Stimulated activated CD4-positive, alpha-beta T cell treated with anti-CD3 and anti-CD28 coated beads, Interleukin-12 subunit alpha, Interleukin-12 subunit beta, amount 100 ng/mL, for 4 hours (primary cell): ENCODE measurements at regions not wholly inside any gene's neighbourhood (a gene's known extent, or its start where the extent isn't known, plus 50 kb on each side); places are given as distances from the start of the nearest gene placed in this dataset.

Experiments used
- DNase-seq: peaks from one replicate; pipeline ENCODE4 v3.0.0-alpha.2; 2020

DNA sequence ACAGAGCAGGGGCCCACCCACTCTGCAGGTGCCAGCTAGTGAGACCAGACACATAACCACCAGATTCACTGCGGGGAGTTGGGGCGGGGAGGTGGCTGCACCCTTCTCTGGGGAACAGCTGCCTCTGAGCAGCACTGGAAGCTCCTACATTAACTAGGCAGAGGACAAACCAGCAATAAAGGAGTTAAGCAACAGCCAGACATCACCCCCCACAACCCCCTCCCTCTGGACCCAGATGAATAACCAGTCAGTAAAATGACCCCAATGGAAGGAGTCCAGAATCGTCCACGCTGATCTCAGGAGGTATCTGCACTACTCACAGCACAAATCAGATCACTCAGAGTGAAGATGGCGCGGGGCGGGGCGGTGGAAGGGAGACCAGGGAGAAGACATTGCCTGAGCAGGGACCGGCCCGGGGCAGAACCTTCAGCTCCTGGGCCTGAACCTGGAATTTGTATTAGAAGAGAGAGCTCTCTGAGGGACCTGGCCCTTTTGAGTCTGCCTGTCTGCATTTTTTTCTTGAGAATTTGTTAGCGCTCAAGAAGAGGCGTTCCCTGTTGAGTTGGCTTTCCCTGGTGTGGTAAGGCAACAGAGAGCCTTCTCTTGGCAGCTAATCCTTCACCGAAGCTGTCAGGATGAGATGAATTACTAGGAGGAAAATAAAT is 125.5 kb upstream of the NCAM1 start:
- no peak for DNase-seq

DNA sequence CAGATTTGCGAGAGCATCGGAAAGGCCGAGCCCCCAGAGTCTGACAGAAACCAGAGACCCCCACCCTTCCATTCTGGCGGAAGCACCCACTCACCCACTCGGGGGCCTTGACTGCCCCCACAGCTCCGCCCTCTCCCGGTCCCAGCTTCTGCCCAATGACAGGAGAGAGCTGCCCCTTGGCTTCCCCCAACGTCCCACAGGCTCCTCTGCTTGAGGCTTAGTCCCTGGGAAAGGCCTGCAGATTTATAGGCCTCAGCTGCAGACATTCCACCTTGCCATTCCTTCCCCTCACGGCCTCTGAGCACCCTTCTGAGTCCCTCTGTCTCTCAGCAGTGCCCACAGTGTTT is 125.0 kb upstream of the NCAM1 start:
- DNase-seq = no peak

DNA sequence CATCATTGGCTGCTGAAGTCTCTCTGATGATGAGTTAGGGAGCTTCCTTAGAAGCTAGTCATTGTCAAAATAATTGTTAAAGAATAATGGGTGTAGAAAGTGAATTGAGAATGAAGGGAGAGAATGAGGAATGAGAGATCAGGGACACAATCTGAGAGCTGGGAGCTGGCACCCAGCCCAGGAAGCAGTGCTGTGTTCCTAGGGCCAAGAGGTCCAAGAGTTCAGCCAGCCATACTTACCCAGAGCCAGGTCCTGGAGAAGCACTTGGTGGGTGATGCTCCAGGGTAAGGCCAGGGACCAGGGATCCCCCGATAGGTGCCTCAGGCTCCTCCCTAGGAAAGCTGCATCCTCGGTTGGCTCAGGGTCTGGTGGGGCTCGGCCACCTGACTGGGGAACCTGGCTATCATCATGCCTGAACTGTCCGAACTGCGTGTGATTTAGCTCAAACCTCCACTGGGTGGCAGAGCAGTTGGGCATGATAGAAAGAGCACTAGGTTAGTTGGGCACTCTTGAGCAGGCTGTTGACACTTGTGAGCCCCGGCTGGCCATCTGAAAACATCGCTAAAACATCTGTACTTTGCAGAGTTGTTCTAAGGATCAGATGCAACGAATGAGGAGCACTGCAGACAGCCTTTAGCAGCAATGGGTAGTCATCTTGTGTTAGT is 123.9 kb upstream of the NCAM1 start:
- no peak for DNase-seq

DNA sequence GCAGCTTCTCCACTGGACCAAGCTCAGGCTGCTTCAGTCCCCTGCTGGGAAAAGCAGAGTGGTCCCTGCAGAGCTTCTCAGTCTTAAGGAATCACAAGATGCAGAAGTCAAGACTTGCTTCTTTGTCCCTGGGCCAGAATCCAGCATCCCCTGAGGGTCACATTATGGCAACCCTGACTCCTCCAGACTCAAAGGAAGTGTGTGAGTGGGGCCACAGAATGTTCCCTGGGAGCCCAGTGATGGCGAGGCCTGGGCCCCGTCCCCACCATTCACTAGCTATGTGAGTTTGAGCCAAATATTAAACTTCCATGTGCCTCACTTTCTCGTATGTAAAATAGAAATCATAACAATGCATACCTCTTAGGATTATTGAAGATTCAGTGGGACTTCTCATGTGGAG is 122.2 kb upstream of the NCAM1 start:
- no peak for DNase-seq

DNA sequence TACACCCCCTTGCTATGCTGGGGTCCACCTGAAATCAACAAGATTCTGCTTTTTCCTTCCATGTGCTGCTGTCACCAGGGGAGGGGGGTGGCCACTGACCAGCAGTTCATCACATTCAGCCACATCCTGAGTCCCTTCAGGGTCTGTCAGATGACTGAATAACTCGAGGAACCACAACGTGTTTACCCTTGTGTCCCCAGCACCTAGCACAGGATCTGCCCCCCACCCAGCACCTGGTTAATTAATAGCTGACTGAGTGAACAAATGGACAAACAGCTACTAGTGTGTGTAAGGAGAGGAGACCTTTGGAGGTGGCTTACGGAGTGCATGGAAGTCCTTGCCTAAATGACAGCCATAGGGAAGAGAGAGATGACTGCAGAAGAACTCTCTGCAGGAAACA is 119.5 kb upstream of the NCAM1 start:
- no peak for DNase-seq

DNA sequence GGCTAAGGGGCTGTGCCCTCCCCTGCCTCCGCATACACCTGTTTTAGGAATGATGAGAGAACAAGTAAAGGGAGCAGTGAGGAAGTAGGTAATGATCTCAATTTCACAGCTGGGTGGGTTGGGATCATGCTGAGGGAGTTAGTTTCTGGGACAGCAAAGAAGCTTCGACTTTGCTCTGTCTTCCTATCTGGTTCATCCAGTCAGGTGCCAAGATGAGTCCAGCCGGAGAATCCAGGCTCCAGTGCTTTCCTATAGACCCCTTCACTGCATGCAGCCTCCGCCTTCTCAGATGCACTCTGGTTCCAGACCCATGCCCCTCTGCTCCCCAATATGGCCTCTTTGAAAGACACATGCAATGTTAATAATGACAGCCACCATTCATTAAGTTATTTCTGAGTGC is 119.1 kb upstream of the NCAM1 start:
- DNase-seq = no peak

DNA sequence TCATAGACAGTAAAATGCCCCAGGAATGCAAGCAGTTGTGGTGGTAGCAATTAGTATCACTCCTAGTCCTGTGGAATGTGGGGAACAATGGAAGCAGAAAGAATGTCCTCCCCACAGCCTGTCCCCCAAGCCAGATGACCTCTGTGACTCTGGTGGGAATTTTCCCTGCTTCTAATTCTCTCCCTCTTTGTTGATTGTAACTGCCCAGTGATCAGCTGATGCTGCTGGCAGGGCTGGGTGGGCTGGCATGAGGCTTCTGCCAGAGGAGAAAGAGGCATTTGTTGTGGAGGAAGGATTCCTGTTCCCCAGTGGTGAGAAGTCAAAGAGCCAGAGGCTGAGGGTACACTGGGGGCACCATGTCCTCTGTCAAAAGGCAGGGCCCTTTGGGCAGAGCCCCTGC is 116.7 kb upstream of the NCAM1 start:
- DNase-seq = no peak

DNA sequence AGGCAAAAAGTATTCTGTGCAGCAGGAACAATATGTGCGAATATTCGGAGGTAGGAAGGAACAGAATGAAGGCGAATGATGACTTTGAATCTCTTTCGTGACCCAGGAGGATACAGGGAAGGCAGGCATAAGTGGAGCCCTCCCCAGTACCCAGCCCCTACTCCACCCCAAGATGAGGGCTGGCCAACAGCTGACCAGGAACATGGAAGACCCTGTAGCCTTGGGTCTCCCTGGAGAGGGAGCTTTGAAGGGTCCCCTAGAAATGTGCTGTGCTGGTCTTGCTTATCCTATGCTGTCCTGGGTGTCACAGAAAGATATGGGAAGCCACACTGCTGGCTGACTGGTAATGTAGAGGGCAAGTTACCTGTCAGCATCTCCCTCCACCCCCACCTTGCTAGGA is 113.7 kb upstream of the NCAM1 start:
- no peak for DNase-seq

DNA sequence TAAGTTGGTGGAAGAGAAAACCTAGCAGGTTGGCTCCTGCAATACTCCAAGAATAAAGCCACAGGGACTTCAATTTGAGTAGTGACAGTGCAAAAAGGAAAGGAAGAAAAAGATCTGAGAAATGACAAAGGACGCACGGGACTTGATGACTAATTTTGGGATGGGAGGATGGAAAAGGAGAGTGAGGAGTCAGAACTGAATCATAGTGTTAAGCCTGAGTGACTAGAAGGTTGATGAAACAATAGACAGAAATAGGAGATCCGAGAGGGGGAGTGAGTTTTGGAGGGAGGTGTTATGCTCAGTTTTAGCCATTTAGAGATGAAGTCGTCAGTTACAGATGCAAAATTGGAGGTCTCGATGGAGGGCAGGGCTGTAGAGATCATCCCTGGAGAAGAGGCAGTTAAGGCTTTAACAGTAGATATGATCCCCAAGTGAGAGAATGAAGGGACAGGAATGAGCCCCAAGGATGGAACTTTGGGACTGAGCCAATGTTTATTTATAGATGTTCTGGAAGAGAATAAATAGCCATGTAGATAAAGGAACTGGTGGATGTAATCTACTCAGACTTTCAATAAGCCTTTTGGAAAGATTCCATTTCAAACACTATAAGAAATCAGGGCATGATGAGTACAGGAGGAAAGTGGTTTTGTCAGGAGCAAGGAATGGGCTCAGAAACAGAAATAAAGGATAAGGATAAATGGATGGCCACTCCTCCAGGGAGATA is 108.9 kb upstream of the NCAM1 start:
- no peak for DNase-seq

DNA sequence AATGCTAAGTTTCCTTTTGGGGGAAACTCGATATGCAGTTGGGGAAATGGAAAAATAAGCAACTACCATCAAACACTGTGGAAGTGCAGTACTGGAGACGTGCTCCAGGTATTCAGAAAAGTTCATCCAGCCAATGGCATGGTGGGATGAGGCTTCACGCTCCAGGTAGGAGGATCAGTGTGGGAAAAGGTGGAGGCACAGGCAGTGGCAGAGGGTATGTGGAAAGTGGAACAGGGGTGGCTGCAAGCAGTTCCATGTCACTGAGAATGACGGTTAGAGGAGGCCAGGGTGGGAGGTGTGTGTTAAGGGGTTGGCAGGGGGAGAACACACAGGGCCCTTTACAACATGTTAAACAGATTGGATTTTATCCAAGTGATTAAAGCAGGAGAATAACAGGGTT is 105.1 kb upstream of the NCAM1 start:
- DNase-seq = no peak

DNA sequence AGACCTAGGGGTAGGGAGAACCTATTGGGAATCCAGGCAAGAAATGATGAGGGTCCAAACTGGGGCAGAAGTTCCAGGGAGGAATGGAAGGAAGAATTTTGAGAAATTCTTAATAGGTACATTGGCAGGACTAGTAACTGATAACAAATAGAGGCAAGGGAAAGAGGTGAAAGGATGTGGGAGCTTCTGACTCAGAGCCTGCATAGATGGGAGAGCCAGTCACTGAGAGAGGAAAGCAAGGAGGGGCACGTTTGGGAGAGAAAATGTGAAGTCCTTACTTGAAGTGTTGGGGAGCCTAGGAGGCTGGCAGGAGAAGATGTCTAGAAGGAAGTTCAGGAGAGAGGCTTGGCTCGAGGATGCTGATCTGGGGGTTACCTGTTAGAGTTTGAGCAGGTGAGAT is 104.6 kb upstream of the NCAM1 start:
- no peak for DNase-seq

DNA sequence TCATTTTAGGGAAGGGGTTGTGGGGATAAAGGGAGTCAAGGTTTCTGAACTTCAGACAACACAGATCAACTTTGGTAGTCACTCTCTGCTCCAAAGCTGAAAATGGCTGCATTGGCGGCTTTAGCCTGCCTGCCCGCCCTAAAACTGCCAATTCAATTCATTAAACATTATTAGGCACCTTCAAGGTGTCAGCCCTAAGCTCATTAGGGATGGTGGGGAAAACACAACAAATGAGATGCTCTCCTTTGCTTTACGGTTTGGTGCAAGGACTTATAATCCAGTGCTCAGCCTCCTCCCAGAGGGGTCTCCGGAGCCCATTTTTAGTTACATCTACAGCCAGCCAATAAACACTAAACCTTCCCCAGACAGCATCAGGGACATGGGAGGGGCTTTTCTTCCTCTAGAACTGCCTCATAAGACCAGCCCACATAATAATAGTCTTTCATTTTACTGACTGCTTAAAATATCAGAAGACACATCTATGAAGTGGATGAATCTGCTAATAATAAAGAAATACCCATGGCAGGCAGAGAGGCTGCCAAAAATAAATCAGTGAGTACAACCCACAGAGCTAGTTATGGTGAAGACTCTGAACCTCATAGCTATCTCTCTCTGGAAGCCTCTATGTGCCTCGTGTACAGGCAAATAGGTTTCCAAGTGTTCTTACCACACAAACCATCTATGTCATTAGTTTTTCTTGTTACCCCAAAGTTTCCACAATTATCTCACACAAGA is 102.8 kb upstream of the NCAM1 start:
- DNase-seq = no peak

DNA sequence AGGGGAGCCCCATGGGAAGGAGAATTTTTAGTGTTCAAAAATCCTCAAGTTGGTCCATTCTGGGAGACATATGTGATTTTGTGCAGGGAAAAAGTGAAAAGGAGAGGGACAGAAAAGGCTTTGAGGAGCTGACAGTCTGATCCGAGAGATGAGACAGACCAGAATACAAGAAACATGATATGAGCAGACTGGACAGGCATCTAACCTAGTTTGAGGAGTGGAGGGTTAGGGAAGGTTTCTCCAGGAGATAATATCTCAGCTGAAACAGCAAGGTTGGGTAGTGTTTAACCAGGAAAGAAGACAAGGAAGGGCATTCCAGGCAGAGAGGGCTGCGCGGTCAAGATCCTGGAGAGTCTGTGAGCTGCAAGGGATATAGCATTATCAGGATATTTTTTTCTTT is 101.4 kb upstream of the NCAM1 start:
- DNase-seq = no peak

DNA sequence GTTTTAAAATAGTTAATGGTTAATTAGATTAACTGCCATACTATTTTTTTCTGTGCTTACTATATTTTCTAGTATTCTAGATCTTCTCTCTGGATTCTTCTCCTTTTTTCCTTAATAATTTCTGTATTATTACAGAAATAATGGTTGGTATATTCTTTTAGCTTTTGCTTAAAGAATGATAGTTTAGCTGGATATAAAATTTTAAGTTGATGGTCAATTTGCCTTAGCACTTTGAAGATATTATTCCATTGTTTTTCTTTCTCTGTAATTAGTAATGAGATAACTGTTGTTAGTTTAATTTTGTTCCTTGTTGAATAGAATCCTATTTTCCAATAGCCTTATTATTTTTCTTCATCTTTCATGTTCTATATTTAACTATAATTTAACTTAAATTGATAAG is 99.9 kb upstream of the NCAM1 start:
- DNase-seq = no peak

DNA sequence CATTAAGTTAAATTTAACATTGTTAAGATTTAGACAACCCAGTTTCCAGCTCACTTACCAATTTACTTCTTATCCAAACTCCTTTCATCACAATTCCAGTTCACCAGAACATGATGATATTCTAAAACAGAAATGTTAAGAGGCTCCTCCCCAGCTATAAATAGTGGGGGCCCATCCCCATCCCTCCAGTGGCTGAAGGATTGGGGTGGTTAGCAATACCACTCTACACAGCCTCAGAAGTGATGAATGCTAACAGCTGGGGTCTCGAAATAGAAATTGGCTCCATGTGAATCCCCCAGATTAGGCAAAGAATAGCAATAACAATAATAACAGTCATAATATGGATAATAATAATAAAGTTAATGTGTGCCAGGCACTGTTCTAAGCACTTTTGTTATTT is 97.9 kb upstream of the NCAM1 start:
- no peak for DNase-seq

DNA sequence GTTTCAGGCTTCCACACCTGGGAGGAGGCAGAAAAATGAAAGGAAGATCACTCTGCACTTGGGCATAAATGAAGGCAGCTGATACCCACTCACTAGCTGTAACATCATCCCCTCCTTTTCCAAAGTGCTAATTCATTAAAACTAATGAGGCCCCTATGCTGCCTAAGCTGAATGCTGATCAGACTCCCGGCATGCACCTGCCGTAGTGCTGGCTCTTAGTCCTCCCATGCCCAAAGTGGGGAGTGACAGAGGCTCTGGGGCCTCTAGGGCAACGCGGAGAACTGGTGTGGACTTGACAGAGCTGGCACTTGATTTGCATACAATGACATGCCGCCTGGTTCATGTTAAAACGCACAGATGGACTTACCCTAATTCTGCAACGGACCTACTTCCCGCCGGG is 96.5 kb upstream of the NCAM1 start:
- DNase-seq = no peak

DNA sequence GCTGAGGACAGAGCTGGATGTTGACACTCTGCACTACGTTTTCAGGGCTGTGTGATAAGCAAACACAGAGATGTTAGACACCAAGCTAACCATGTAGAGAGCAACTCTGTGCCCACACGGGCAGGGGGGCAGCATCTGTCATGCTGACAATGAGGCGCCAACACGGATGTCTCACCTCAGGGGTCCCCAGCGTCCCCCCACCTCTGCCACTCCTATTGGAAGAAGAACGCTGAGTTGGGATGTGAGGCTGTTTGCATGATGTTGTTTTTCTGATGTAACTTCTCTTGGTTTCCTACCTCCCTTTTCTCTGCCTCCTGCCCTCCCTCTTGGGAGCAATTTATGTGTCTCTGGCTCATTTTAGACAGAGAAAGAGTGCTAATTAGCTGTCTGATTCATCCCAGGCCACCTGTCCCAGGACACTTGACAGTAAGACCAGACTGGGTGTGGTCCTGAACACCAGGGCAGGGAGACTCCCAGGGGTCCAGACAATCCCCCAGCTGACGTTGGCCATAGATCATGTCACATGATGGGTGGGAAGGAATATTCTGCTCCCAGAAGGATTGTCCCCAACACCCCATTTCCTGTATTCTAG is 89.2 kb upstream of the NCAM1 start:
- DNase-seq = no peak

DNA sequence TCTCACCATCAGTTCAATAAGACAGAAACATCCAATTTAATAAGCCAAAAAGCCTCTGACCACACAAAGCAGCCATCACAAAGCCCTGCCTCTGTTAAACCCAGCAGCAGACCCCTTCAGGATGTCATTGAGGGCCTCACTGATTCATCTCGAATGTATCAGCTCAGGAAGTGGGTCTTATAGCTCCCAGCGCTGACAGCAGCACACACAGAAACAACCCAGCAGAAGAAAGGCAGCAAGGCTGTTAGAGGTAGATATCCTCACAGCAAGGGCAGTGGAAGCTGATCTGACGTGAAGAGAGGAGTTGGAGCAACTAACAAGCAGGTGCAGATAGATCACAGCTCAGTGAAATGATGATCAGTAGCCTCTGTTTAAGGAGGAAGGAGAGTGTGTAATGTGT is 86.2 kb upstream of the NCAM1 start:
- no peak for DNase-seq

DNA sequence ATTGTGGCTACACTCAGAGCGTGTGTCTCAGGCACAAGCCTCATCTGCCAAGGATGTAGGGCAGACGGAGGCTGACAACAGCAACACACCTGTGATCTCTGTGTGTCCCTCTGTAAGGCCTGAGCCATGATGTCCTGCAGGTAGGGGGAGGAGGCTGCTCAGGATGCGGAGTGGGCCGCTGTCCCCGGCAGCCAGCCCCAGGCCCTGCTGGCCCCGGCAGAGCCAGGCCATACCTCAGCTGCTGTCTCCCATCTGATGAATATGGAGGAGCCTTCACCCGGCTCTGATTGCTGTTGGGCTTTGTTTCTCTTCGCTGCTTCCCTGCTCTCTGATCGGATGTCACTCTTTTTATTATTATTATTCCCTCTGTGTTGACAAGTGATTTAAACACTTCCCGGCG is 83.6 kb upstream of the NCAM1 start:
- no peak for DNase-seq

DNA sequence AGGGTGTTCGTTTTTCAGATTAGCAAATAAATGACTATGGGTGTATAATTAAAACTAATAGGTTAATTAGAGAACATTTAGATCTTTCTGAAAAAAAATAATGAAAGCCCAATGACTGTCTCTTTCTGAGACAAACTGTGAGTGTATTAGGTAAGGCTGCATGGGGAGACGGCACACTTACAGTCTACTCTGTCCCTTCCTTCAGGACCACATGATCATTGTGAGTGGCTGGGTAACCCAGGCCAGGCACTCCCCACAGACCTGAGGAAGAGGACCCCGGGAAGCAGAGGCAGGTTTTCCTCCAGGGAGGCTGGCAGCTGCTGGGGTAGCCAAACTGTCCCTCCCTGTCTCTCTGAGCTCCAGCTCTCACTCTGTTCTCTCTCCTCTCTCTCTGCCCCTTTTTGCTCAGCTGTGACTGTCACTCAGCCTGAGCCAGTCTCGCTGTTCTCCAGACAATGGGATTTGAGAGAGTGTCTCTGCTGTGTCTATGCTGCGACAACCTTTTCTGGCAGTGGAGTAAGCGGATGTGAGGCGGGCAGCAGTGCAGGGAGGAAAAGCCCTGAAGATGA is 83.1 kb upstream of the NCAM1 start:
- no peak for DNase-seq

DNA sequence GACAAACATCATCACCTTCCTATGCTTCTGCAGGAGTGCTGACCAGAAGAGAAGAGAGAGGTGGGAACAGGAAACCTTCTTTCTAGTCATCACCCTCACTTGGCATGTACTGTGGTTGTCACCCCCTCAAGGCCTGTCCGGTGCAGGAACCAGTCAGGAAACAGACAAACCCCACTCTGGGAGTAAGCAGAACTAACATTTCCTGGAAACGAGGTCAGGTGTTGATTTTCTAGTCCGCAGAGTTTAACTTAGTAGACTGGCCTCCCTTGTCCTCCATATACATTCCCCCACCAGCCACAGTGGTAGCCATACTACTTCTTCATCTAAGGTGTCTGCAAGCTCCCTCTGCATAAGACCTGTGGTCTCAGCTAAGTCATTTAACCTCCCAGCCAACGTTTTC is 80.7 kb upstream of the NCAM1 start:
- DNase-seq = no peak

DNA sequence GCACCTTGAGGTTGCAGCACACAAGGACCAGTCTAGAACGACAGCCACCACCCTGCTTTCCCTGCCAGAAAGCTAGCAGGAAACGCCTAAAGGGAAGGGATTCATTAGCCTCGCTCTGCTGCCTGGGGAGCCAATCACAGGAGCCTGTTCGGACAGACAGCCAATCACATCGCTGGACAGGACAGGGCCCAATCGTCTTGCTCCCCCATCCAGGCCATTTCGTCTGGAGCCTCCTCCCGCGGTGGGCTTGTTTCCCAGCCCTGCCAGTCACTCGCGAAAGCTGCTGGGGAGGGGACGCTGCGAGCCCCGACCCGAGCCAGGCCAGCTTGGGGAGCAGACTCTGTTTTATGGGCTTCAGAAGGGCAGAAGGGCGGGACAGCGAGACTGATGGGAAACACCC is 79.8 kb upstream of the NCAM1 start:
- no peak for DNase-seq
